Panc1 (cell line): ENCODE measurements at regions not wholly inside any gene's neighbourhood (a gene's known extent, or its start where the extent isn't known, plus 50 kb on each side); places are given as distances from the start of the nearest gene placed in this dataset.

Experiments
- ATAC-seq: fragments of 200-7000 bp; cut with Tn5 transposase; 2 replicates; pipeline ENCODE4 v1.9.1; 2020; ENCODE audit warnings: mild to moderate bottlenecking, moderate library complexity
- BruUV-seq: library from RNA; stranded (reverse); fragments of 400-500 nt; replicated peaks from 2 replicates; lab custom pipeline; 2021; lab: Mats Ljungman, UMichigan
- CTCF ChIA-PET: fragments of 300-600 bp; sonication (Branson Sonifier 250); formaldehyde crosslinking; loops from one replicate; lab custom pipeline; 2022; ENCODE audit warnings: antibody characterized with exemption; lab: Charles Lee
- POLR2A ChIA-PET: fragments of 300-600 bp; sonication (Branson Sonifier 250); formaldehyde crosslinking; loops from one replicate; lab custom pipeline; 2022; ENCODE audit warnings: antibody characterized with exemption; lab: Charles Lee
- DNase-seq: peaks from one replicate; pipeline ENCODE4 v3.0.0-alpha.2; 2010; ENCODE audit warnings: low read depth, low spot score
- H3K27ac ChIP-seq: 2 replicates; pipeline ENCODE4 v1.5.1; 2011; ENCODE audit warnings: mild to moderate bottlenecking, low read length, inconsistent platforms
- H3K27me3 ChIP-seq: fragments of 200-500 bp; sonication (Bioruptor generic); 2 replicates; pipeline ENCODE4 v1.6.0; 2014; ENCODE audit warnings: low read length, inconsistent platforms; ENCODE audit not compliant: control insufficient read depth, insufficient read depth
- H3K36me3 ChIP-seq: fragments of 200-500 bp; sonication (Bioruptor generic); 2 replicates; pipeline ENCODE4 v1.5.1; 2014; ENCODE audit warnings: inconsistent platforms, mild to moderate bottlenecking, low read length, moderate library complexity; ENCODE audit not compliant: control insufficient read depth, insufficient read depth
- H3K4me1 ChIP-seq: 2 replicates; pipeline ENCODE4 v1.5.1; 2011; ENCODE audit warnings: inconsistent platforms, mild to moderate bottlenecking, low read length, moderate library complexity; ENCODE audit not compliant: control insufficient read depth, insufficient read depth
- H3K4me3 ChIP-seq, 2 experiments: 2 replicates each; pipeline ENCODE4 v1.5.1; 2011 to 2012; ENCODE audit warnings: low read depth in 2 of 2, low read length in 2 of 2, mild to moderate bottlenecking in 2 of 2, inconsistent platforms in 1 of 2, moderate library complexity in 1 of 2
- H3K9me3 ChIP-seq: fragments of 200-500 bp; sonication (Bioruptor generic); 2 replicates; pipeline ENCODE4 v1.5.1; 2014; ENCODE audit warnings: low read depth, mild to moderate bottlenecking, inconsistent platforms, low read length, moderate library complexity; ENCODE audit not compliant: control insufficient read depth, insufficient read depth
- POLR2AphosphoS5 ChIP-seq: IDR thresholded peaks from 2 replicates; pipeline ENCODE4 v1.6.1; 2012; ENCODE audit warnings: mild to moderate bottlenecking, low read depth, low read length, moderate library complexity
- SIN3A ChIP-seq: IDR thresholded peaks from 2 replicates; pipeline ENCODE4 v1.6.1; 2012; ENCODE audit warnings: low read depth, mild to moderate bottlenecking, low read length, moderate library complexity, borderline replicate concordance; ENCODE audit not compliant: insufficient read depth
- TCF7L2 ChIP-seq: IDR thresholded peaks from 2 replicates; pipeline ENCODE4 v1.6.1; 2011; ENCODE audit warnings: mild to moderate bottlenecking, low read depth, low read length, inconsistent platforms
- in situ Hi-C: cut with HindIII; loops from 2 replicates; pipeline ENCODE4 v1.10.0; 2016; ENCODE audit warnings: low sequenced_read_pairs, low pct_unique_long_range_greater_than_20kb
- intact Hi-C: fragments of 100-400 bp; cut with micrococcal nuclease; formaldehyde crosslinking; loops from one replicate; pipeline ENCODE4 v1.10.0; 2022; ENCODE audit not compliant: unreplicated experiment
- TF ChIP-seq, protein P1 (sequence below), 2 experiments: IDR thresholded peaks; 2 replicates each; pipeline ENCODE4 v1.6.1; 2011 to 2012; ENCODE audit warnings: low read depth in 2 of 2, control low read depth in 1 of 2, low read length in 1 of 2, mild to moderate bottlenecking in 1 of 2, moderate library complexity in 1 of 2; ENCODE audit not compliant: insufficient read depth in 1 of 2
- TF ChIP-seq, protein P2 (sequence below): fragments of 450-650 bp; IDR thresholded peaks from 2 replicates; pipeline ENCODE4 v1.5.1; 2017; ENCODE audit warnings: mild to moderate bottlenecking

DNA sequence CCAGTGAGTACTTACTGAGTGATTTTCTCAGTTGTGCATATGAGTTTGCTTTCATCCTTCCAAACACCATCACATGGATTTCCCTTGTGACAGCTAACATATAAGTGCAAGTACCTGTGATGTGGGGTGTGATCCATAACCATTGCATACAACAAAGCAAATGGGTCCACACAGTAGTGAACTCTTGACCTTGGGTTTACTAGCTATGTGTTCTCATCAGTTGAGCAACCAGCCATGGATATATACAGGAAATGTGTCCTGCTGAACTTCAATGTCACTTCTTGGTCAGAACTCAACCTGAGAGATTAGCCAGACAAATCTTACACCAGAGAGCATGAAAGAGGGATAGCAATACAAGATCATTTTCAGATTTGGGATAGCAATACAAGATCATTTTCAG, 420.9 kb upstream of the KCNH7 start:
- no peak for DNase-seq
- intact Hi-C loops, result no loop called here
- Histone ChIP-seq H3K27ac (no peak overlapping the region), H3K27me3 (no peaks in the 10 kb centered on the region), H3K9me3 (no peaks in the 10 kb centered on the region), H3K4me3 (no peak overlapping the region), H3K36me3 (no peaks in the 10 kb centered on the region), H3K4me1 (no peaks in the 10 kb centered on the region)
- no TSS peak for BruUV-seq
- TF ChIP-seq SIN3A (no peak), TCF7L2 (no peak)
- TF ChIP-seq, protein P1, sequence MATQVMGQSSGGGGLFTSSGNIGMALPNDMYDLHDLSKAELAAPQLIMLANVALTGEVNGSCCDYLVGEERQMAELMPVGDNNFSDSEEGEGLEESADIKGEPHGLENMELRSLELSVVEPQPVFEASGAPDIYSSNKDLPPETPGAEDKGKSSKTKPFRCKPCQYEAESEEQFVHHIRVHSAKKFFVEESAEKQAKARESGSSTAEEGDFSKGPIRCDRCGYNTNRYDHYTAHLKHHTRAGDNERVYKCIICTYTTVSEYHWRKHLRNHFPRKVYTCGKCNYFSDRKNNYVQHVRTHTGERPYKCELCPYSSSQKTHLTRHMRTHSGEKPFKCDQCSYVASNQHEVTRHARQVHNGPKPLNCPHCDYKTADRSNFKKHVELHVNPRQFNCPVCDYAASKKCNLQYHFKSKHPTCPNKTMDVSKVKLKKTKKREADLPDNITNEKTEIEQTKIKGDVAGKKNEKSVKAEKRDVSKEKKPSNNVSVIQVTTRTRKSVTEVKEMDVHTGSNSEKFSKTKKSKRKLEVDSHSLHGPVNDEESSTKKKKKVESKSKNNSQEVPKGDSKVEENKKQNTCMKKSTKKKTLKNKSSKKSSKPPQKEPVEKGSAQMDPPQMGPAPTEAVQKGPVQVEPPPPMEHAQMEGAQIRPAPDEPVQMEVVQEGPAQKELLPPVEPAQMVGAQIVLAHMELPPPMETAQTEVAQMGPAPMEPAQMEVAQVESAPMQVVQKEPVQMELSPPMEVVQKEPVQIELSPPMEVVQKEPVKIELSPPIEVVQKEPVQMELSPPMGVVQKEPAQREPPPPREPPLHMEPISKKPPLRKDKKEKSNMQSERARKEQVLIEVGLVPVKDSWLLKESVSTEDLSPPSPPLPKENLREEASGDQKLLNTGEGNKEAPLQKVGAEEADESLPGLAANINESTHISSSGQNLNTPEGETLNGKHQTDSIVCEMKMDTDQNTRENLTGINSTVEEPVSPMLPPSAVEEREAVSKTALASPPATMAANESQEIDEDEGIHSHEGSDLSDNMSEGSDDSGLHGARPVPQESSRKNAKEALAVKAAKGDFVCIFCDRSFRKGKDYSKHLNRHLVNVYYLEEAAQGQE (IDR thresholded peaks at IDR 0.05; ENCODE audit: insufficient read depth in 1 of 2, low read depth in 2 of 2, low read length in 1 of 2), result no peak
- POLR2A ChIA-PET, result no interaction called here
- no peak for ATAC-seq
- CTCF ChIA-PET, result no interaction called here
- in situ Hi-C loops, result no loop called here

DNA sequence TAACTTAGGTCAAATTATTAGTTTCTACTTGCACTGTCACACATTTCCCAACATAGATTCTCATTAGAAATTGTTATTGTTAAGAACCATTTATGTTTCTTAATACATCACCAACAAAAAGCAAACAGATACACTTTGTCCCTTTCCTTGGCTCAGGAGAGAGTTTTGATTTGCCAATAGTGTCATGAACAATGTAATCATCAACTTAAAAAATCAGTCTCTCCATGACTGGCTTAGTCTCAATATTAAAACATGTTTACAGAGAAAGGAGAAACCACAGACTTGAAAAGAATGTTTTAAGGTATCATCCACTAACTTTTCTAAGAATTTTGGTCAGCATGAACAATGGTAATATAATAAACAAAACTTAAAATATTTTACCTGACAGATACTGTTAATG, 416.5 kb upstream of the KCNH7 start:
- no peak for TF ChIP-seq SIN3A
- TF ChIP-seq, protein P1 (IDR thresholded peaks at IDR 0.05; ENCODE audit: insufficient read depth in 1 of 2, low read depth in 2 of 2, low read length in 1 of 2), result no peak
- no peak for TF ChIP-seq TCF7L2
- H3K27ac ChIP-seq, result no peak overlapping the region
- no TSS peak for BruUV-seq
- no peaks in the 10 kb centered on the region for H3K27me3 ChIP-seq
- no peaks in the 10 kb centered on the region for H3K36me3 ChIP-seq
- in situ Hi-C loops, result no loop called here
- no peaks in the 10 kb centered on the region for H3K4me1 ChIP-seq
- H3K9me3 ChIP-seq, result no peaks in the 10 kb centered on the region
- no peak for DNase-seq
- ChIA-PET CTCF (no interaction called here), POLR2A (no interaction called here)
- intact Hi-C loops, result no loop called here
- ATAC-seq, result no peak
- H3K4me3 ChIP-seq, result no peak overlapping the region

DNA sequence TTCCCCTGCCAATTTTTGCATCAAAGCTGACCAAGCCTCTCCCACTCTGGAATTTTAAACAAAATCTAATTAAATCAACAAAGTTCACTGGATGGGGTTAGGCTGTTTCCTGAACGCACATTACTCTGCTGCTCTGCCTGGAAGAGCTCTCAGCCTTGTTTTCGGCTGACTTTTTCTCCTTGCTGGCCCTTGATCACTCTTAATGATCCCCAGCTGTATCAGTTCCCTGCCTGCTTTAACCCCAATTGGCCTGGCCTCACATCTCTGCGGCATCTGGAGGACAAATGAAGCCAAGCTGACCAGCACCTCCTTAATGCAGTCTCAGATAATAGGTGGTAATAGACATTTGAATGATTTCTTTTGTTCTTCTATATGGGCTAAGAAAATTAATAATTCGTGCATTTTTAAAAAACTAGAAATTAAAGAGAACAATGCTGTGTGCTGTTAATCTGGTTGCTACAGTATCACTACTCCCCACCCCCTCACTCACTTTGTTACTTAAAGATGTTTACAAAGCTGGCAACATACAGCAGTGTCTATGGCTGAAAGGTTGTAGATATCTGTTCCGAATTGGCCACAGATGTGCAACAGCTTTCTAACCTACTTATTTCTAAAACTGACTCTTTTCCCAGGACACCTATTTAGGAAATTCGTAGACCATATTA, 415.2 kb upstream of the KCNH7 start:
- in situ Hi-C loops, result no loop called here
- ChIA-PET POLR2A (no interaction called here), CTCF (no interaction called here)
- Histone ChIP-seq H3K36me3 (no peaks in the 10 kb centered on the region), H3K9me3 (no peaks in the 10 kb centered on the region), H3K27me3 (no peaks in the 10 kb centered on the region), H3K27ac (no peak overlapping the region), H3K4me3 (no peak overlapping the region), H3K4me1 (no peaks in the 10 kb centered on the region)
- ATAC-seq (no peak), DNase-seq (no peak)
- TF ChIP-seq, protein P1 (IDR thresholded peaks at IDR 0.05; ENCODE audit: insufficient read depth in 1 of 2, low read depth in 2 of 2, low read length in 1 of 2), result no peak
- TF ChIP-seq, protein P2, sequence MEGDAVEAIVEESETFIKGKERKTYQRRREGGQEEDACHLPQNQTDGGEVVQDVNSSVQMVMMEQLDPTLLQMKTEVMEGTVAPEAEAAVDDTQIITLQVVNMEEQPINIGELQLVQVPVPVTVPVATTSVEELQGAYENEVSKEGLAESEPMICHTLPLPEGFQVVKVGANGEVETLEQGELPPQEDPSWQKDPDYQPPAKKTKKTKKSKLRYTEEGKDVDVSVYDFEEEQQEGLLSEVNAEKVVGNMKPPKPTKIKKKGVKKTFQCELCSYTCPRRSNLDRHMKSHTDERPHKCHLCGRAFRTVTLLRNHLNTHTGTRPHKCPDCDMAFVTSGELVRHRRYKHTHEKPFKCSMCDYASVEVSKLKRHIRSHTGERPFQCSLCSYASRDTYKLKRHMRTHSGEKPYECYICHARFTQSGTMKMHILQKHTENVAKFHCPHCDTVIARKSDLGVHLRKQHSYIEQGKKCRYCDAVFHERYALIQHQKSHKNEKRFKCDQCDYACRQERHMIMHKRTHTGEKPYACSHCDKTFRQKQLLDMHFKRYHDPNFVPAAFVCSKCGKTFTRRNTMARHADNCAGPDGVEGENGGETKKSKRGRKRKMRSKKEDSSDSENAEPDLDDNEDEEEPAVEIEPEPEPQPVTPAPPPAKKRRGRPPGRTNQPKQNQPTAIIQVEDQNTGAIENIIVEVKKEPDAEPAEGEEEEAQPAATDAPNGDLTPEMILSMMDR, result no peak
- no peak for TF ChIP-seq SIN3A
- TF ChIP-seq POLR2AphosphoS5, result no peak
- no peak for TF ChIP-seq TCF7L2
- intact Hi-C loops, result no loop called here
- BruUV-seq, result no TSS peak
